K562 (cell line): ENCODE measurements at regions not wholly inside any gene's neighbourhood (a gene's known extent, or its start where the extent isn't known, plus 50 kb on each side); places are given as distances from the start of the nearest gene placed in this dataset.

Source experiments
- ADNP ChIP-seq: fragments of 200-800 bp; sonication (Bioruptor generic); IDR thresholded peaks from 2 replicates; pipeline ENCODE4 v1.6.1; 2016; ENCODE audit warnings: missing genetic modification characterization, missing compliant biosample characterization
- ARID3B ChIP-seq: fragments of 250-450 bp; sonication (Bioruptor Pico); IDR thresholded peaks from 2 replicates; pipeline ENCODE4 v1.4.0; 2020; ENCODE audit warnings: borderline replicate concordance
- BDP1 ChIP-seq: IDR thresholded peaks from 3 replicates; pipeline ENCODE4 v1.6.1; 2011; ENCODE audit not compliant: insufficient read length, insufficient read depth
- CBFA2T3 ChIP-seq: fragments of 450-650 bp; IDR thresholded peaks from 2 replicates; pipeline ENCODE4 v1.6.1; 2017
- DPF2 ChIP-seq: fragments of 450-650 bp; IDR thresholded peaks from 2 replicates; pipeline ENCODE4 v1.6.1; 2016
- ETS1 ChIP-seq: conservative IDR thresholded peaks from 2 replicates; pipeline ENCODE4 v1.6.1; 2011; ENCODE audit warnings: low read depth, mild to moderate bottlenecking, low read length; ENCODE audit not compliant: control insufficient read depth
- HDAC3 ChIP-seq: fragments of 450-650 bp; IDR thresholded peaks from 2 replicates; pipeline ENCODE4 v1.6.1; 2018; ENCODE audit warnings: borderline replicate concordance, mild to moderate bottlenecking, moderate library complexity; ENCODE audit not compliant: partially characterized antibody
- HNRNPK ChIP-seq: fragments of 200-400 bp; formaldehyde crosslinking; IDR thresholded peaks from one replicate; pipeline ENCODE4 v1.6.1; 2018; ENCODE audit warnings: mild to moderate bottlenecking, low read depth, low read length; ENCODE audit not compliant: poor library complexity, severe bottlenecking
- HNRNPLL ChIP-seq: fragments of 200-400 bp; formaldehyde crosslinking; IDR thresholded peaks from 2 replicates; pipeline ENCODE4 v1.6.1; 2017; ENCODE audit warnings: low read length, low read depth, mild to moderate bottlenecking; ENCODE audit not compliant: poor library complexity, severe bottlenecking
- ID3 ChIP-seq, 2 experiments: fragments of 250-450 bp in 1 of 2; fragments of 450-650 bp in 1 of 2; sonication (Bioruptor Pico) in 1 of 2; IDR thresholded peaks; 2 replicates each; pipeline versions ENCODE4 v1.6.1 to v1.8.0; 2016 to 2021; ENCODE audit warnings: mild to moderate bottlenecking in 2 of 2, moderate library complexity in 2 of 2, missing compliant biosample characterization in 1 of 2, missing genetic modification characterization in 1 of 2
- NFYB ChIP-seq: IDR thresholded peaks from 2 replicates; pipeline ENCODE4 v1.6.1; 2011; ENCODE audit warnings: mild to moderate bottlenecking, moderate library complexity; ENCODE audit not compliant: insufficient read length; ENCODE audit errors: extremely low read depth
- RBM14 ChIP-seq: fragments of 200-400 bp; formaldehyde crosslinking; IDR thresholded peaks from 2 replicates; pipeline ENCODE4 v1.6.1; 2018; ENCODE audit warnings: low read depth, mild to moderate bottlenecking, low read length, moderate library complexity, borderline replicate concordance; ENCODE audit not compliant: insufficient read depth
- XRCC3 ChIP-seq: fragments of 450-650 bp; IDR thresholded peaks from 2 replicates; pipeline ENCODE4 v1.6.1; 2017; ENCODE audit warnings: mild to moderate bottlenecking, moderate library complexity
- ZKSCAN8 ChIP-seq: fragments of 200-800 bp; sonication (Bioruptor generic); IDR thresholded peaks from 2 replicates; pipeline ENCODE4 v1.6.1; 2016; ENCODE audit warnings: missing genetic modification characterization, missing compliant biosample characterization
- ZNF274 ChIP-seq: IDR thresholded peaks from 2 replicates; pipeline ENCODE4 v1.6.1; 2011; ENCODE audit warnings: low read depth, mild to moderate bottlenecking, low read length, moderate library complexity, borderline replicate concordance
- ZNF561 ChIP-seq: fragments of 450-650 bp; formaldehyde crosslinking; conservative IDR thresholded peaks from 2 replicates; pipeline ENCODE4 v1.4.0; 2020; ENCODE audit warnings: mild to moderate bottlenecking, moderate library complexity
- ZNF609 ChIP-seq: sonication (generic); formaldehyde crosslinking; IDR thresholded peaks from 2 replicates; pipeline ENCODE4 v1.8.1; 2023; ENCODE audit warnings: missing genetic modification reagents, mild to moderate bottlenecking, borderline replicate concordance
- ZNF778 ChIP-seq: fragments of 450-650 bp; formaldehyde crosslinking; IDR thresholded peaks from 2 replicates; pipeline ENCODE4 v1.4.0; 2020; ENCODE audit warnings: mild to moderate bottlenecking, moderate library complexity

GRCh38 chr13:86864376-86864775 lies 806.8 kb upstream of the SLITRK5 start (continued):
- no peak for TF ChIP-seq ZNF609 (CRISPR knock-in tag)
- no peak for TF ChIP-seq HNRNPLL
- TF ChIP-seq NFYB: no peak
- no peak for TF ChIP-seq HDAC3
- no peak for TF ChIP-seq HNRNPK
- no peak for TF ChIP-seq ID3 (CRISPR knock-in tag; IDR thresholded peaks at IDR 0.05)
- no peak for TF ChIP-seq ID3 (tag; IDR thresholded peaks at IDR 0.05)
- no peak for TF ChIP-seq RBM14
- no peak for TF ChIP-seq CBFA2T3
- TF ChIP-seq XRCC3: no peak
- no peak for TF ChIP-seq ZNF561
- TF ChIP-seq ARID3B (CRISPR knock-in tag): no peak
- no peak for TF ChIP-seq DPF2
- TF ChIP-seq ZKSCAN8 (CRISPR knock-in tag): no peak
- TF ChIP-seq ETS1: no peak
- TF ChIP-seq ADNP (tag): no peak
- TF ChIP-seq BDP1: no peak
- no peak for TF ChIP-seq ZNF778 (CRISPR knock-in tag)
- no peak for TF ChIP-seq ZNF274
